HG02623 (cell line): ENCODE measurements at regions not wholly inside any gene's neighbourhood (a gene's known extent, or its start where the extent isn't known, plus 50 kb on each side); places are given as distances from the start of the nearest gene placed in this dataset.

Source experiments
- ATAC-seq: cut with Tn5 transposase; IDR thresholded peaks from one replicate; pipeline ENCODE4 v1.9.1; 2021; ENCODE audit warnings: moderate library complexity; ENCODE audit not compliant: unreplicated experiment

DNA sequence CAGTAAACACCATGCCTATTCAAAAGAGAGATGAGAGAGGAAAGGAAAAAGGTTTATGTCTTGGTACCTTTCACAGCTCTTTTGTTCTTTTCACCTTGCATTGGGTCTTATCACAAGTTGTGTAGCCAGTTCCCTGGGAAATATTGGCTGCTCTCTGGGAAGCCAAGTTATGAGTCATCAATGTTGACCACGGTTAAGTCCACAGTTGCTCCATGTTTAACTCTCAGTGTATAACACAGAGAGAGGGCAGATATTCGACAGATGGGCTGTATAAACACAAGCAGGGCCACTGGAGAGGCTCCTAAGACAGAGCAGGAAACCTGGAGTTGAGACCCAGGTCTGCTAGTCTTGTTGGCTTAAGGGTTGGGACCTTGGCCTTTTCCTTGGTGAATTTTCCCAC lies 718.6 kb downstream of the QKI start:
- no peak for ATAC-seq

DNA sequence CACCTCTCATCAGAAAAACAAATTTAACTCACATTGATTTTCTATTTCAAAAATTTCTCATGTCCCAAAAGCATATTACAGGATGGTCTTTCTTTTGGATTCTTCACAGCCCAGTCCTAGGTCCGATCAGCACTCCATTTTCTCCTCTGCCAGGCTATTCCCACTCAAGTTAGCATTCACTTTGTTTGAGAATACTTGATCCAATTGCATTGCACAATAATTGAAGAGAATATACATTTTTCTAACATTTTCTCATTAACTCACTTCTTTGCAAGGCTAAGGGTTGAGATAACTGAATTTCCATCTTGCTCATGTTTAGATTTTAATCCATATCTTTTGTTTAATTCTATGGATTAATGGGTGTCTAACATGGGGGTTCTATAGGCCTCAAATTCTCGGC lies 716.1 kb downstream of the QKI start:
- no peak for ATAC-seq

DNA sequence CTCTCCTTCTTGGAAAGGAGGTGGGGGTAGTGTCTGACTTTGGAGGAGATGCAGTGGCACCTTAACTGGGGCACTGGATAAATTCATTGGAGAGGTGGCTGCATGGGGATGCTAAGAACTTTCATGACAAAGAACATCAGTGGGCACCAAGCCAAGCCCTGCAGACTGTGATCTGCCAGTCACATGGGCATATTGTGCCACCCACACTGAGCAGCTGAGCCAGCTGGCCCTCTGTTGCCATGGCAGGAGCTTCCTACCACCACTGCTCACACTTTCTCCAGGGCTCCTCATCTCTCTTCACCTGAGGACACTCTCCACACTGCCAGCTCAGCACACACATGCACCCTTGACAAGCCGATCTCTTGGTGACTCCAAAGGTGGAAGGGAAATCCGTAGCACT lies 715.6 kb downstream of the QKI start:
- no peak for ATAC-seq

DNA sequence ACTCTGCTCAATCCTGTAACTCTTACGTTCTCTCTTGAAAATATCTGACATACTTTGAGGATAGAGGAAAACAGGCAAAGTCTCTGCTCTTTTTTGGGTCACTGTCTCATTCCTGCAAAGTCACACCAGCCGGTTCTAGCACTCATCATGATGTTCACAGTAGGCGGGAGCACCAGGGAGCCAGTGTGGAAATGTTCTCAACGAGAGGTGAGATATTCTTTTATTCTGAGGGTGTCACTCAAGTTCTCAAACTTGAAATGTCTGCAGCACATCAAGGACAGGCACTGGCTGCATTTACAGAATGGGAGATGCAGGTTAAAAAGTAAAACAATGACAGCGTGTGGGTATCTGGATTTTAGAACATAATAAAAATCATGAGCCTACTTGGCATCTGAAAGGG lies 714.7 kb downstream of the QKI start:
- no peak for ATAC-seq

DNA sequence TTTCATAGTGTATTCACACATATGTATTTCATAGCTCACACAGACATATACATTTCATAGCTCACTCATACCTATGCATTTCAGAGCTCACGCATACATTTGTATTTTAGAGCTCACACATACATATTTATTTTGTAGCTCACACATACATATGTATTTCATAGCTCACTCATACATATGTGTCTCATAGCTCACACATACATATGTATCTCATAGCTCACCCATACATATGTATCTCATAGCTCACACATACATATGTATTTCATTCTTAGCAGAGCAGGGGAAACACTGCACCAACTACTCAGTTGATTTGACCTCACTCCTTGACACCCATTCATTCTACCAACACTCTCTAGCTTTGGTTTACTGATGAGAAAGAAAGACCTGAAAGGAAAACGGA lies 713.6 kb downstream of the QKI start:
- ATAC-seq = no peak

DNA sequence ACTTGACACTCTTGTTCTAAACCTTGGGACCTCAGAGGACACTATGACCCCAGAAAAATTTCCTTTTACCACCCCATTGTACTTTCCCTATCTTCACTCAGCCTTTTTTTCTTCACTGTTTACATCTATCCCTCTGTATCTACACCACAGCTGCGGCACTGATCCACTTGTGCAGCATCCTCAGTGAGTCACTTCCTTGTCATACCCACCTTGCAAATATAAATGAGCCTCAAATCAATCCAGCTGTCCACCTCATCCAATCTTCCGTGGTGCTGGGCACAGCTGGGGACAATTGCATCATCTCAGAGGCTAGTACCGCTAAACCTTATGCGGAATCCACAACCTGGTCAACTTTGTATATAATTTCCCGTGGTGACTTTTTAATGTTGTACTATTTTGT lies 710.5 kb downstream of the QKI start:
- ATAC-seq = no peak

DNA sequence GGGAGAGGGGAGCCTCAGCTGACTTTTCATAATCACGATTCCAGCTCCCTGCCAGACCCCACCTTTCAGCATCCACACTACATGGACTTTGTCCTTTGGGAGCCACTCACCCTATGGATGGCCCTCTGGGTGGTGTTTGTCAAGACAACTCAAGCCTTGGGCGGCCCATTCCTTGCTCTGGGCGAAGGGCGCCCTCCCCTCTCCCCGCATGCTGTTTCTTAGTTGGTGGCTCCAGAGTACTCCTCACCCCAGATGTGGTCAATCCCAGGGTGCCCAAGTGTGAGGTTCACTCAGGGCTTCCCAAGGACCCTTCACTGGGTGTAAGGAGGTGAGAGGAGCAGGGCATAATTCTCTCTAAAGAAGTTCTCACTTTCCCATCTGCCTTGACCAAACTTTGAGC lies 710.0 kb downstream of the QKI start:
- ATAC-seq = no peak

DNA sequence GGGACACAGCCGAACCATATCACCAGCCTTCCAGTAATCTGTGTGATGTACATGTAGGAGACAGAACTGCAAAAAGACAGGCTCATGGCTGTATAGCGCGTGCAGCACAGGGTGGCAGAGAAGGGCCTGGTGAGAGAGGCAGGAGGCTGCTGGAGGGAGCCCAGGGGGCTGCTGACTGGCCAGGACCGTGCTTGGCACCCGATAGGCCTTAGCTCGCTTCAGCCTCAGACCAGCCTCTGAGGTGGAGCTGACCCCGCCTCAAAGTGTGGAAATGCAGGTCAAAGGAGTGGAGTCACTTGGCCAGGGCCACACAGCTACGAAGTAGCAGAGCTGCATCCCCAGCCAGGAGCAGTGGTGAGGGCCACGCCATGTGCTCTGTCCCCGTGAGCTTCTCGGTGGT lies 707.6 kb downstream of the QKI start:
- no peak for ATAC-seq

DNA sequence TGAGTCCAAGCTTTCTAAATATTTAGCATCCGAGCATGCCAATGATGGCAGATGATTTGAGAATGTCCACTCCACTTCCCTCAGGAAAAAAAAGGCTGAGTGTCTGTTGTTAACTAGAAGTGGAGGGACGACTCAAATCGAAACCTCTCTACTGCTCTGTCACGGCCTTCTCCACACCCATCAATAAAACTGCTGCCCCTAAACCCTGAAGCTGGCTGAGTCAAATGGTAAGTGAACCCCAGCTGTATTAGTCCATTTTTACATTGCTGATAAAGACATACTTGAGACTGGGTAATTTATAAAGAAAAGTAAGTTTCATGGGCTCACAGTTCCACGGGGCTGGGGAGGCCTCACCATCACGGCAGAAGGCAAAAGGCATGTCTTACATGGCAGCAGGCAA lies 707.0 kb downstream of the QKI start:
- ATAC-seq = no peak

DNA sequence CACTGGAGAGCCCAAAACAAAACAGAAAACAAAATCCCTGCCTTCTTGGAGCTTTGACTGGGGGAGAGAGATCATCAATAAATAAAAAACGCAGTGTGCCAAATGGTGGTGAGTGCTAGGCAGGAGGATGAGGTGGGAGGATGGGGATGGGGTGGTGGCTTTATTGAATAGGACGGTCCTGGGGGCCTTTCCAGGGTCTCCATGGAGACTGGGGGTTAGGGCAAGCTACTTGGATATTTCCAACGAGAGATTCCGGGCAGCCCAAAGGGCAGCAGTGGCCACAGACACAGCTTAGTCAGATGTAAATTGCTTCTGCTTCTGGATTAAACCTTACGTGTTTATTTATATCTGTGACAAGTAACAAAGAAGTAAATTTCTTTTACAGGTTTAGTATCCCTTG lies 700.1 kb downstream of the QKI start:
- ATAC-seq = no peak

DNA sequence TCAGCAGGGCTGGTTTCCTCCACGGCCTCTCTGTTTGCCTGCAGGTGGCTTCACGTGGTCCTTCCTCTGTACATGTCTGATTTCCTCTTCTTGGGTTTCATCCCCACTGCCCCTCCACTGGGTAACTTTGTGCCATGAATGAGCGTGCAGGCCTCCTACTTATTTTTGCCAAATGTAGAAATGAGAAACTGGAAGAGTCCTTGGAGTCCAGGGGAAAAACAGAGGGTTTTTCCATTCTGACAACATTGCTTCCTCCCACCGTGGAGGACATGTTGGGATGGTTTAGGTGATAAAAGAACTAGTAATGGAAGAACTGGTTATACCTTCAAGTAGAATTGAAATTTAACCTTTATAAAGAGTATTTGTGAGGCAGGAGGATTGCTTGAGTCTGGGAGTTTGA lies 699.5 kb downstream of the QKI start:
- ATAC-seq = no peak

DNA sequence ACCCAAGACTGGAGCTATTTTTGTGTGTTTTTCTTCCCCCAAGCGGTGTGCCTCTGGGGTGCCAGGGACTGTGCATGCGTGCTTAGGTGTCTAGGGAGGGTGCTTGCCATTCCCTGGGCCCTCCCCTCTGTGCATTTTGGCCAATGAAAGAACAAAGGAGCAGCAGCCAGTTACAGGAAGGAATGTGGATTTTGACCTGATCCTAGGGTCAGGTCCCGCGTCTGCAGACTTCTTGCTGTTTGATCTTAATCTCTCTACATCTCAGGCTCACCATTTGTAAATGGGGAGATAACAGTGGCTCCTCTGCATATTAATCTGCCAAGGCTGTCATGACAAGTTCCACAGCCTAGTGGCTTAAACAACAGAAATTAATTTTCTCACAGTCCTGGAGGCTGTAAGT lies 699.1 kb downstream of the QKI start:
- ATAC-seq = no peak

DNA sequence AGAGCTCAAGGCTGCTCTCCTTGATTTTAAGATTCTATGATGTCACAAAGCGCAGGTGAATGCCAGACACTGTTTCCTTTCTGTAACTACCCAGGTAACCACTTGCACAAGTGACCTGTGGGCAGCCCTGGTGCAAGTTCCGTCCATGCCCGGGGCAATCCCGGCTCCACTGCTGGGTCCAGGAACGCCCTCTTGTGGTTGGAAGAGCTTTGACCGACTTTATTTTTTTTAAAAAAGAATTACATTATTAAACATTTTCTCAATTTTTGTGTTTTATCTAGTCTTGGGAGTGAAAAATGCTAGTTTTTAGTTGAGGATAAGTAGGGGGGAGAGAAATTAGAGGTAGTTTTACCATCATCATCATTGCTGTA lies 695.2 kb downstream of the QKI start:
- no peak for ATAC-seq

DNA sequence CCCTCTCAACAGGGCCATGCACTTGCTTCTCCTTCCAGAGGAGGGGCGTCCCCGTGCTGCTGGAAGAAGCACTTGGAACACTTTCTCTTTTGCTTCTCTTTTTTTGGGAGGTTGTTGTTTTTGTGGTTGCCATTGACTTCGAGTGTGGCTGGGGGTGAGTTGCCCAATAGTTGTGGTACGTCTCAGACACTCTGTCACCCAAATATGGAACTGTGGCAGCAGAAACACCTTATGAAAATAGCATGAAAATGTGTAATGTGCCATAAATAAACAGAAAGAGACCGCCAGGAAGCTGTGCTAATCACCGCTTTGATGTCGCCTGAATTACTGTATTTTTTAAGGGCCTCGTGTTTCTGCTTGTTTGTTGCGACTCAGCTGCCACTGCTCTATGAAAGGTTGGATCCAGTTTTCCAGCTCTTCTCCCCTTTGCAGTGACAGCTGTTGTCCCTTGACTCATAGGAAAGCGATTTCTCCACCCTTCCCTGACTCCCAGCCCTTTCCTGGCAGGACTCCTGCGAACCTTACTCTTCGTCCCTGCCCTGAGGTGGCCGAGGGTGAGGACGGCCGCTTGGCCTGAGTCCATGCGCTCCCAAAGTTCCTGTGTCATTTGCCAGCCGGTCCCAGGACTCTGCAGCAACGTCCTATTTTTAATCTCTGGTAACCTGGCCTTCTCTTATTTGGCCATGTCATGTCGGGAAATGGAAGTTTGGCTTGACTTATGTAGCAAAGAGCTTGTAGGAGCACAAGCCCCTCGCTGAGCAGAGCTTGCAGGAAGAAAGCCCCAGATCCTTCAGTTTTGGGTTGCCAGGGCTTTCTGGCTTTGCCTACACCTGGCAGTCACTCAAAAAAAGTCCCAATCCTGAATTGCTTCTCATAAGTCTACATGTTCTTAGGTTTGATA lies 694.6 kb downstream of the QKI start:
- no peak for ATAC-seq

DNA sequence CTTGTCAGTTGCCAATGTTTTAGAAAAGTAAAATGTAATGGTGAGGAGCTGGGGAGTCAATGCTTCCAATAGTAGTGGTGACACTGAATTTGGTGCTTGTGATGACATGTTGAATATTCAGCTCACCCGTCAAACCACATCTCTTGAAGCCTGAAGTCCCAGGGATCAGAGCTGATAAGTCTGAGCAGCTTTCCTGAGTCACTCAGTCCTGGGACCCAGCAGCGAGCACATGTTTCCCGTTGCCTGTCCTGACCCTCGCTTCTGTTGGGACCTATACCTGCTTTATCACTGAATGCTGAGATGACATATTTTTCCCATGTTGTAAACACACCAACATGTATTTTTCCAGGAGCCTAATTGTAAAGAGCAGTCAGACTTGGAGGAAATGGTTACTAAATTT lies 693.6 kb downstream of the QKI start:
- ATAC-seq = no peak

DNA sequence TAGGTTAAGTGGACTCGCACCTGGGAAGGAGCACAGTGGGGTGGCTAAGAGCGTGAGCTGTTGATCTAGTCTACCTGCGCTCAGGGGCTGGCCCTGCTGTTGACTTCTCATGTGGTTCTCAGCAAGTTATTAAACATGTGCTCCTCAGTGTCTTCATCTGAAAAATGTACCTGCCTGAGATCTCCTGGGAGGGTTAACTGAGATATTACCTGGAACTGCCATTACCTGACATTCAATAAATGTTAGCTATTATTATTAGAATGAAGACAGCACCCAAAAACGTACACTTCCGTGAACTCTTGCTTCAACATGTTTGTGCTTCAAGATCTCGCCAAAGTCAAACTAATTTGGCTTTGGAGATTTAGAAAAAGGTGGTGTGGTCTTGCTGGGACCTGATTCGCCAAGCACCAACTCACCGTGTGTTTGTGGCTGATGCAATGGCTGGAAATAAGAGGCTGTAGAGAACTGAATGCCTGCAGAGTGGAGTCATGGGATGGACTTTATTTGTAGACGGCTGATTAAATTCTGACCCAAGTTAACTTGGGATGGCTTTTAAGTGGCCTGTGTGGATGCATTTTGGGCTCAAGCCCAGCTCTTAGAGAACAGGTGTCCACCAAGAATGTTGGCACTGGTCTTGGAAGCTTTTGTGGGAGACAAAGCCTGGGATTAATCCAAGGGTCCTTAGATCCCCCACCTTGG lies 692.9 kb downstream of the QKI start:
- ATAC-seq = no peak

DNA sequence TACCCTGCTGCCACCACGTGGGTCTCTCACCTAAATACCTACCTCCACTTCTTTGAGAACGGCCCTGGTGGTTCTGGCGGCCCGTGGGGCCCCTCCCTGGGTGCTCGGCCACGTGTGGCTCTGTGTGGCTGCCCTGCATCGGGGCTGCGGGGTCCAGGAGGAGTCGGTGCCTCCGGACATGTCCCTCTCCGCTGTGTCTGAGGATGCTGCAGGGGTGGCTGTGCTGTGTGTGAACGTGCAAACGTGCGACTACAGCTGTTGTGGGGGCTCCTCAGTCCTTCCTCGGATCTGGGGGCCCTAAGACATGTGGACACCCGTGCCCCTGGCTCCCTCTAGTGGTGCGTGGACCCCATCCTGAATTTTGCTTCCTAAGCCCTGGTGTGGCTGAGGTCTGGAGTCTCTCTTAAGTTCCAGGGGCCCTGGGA lies 691.8 kb downstream of the QKI start:
- ATAC-seq = no peak

DNA sequence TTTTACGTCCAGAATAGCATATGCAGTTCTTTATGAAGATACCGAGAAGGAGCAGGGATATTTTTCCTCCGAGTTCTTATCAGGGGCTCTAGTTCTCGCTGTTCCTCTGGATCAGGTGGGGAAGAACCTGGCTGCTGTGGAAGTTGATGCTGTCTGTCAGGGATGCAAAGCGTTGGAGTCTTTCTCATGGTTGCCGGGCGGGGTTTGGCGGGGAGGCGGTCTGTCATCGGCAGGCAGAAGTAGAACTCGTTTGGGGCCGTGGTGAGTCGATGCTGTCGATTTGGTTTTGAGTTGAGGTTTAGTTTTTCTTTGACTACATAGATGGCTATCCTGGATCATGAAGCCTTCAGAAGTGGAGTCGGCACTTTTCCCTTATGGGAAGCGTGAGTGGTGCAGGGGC lies 691.2 kb downstream of the QKI start:
- ATAC-seq = no peak

DNA sequence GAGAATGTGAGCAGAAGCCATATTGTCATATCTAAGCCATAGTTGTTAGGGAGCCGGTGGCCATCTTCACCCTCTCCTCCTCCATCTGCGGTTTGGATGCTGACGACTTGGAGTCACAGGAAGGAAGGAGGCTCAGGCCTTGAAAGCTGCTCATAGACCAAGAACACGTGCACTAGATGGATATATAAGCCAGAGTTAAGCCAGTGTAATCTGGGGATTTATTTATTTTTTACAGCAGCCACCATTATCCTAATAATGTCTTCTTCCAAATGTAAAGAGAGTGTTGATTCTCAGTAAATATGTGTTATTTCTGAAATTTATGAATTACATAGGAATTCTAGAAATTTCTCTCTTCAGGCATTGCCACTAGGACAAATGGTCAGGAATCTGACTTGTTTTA lies 689.9 kb downstream of the QKI start:
- ATAC-seq = no peak

DNA sequence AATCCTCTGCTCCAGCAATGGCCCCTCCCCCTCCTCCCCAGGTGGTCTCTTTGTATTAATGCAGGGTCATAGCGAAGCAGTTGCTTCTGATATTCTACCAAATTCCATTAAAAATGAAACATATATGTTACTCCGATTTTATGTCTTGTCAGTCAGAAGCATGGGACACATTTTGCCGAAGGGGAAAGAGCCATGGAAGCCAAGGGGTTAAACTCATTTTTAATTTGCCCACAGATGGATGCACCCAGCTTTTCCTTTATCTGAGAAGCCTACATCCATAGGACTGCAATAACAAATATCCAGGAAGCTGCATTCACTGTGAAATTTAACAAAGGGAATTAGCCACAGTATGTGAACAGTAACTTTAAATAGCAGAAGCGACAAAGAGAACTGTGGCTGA lies 688.2 kb downstream of the QKI start:
- ATAC-seq = no peak

DNA sequence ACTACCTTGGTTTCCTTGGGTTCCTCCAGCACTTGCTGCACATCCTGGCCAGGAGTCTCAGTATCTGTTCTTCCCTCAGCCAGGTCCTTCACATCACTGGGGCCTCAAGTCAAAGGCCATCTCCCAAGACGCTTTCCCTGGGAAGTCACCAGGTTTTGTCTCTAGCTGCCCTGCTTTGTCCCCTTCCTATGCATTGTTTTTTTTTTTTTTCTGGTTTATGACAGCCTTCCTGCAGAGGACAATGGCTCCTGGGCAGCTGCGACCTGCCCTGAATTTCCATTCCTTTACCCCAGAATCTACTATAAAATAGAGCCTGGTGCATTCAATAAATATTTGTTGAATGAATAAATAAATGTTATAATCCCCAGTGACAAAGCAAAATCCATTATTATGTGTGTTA lies 687.3 kb downstream of the QKI start:
- ATAC-seq = no peak

DNA sequence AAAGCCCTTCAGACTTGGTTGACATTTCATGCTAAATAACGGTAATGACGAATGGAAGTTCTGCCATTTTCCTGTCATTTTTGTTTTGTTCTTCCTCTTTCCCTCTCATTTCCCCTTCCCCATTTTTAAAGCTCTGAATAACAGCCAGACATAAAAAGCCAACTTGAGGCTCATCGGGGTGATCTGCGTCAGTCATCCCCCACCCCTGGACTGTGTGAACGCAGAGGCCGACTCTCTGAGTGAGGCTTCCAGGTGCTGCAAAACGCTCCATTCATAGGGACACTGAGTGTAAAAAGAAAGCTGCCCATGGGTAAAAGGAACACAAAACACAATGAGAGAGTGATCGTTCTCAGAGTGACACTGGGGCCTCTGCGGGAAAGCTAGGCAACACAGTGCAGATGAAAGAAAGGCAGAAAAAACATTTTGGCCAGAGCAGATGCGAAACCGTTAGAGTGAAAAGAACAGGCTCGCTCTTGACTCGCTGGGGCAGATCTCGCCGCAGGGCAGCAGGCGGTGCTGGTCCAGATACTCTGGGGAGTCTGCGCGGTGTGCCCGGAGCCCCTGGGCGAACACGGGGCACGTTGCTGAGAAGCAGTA lies 684.8 kb downstream of the QKI start:
- ATAC-seq = no peak
